HCT116 (cell line): ENCODE measurements at regions not wholly inside any gene's neighbourhood (a gene's known extent, or its start where the extent isn't known, plus 50 kb on each side); places are given as distances from the start of the nearest gene placed in this dataset.

Experiments
- ATAC-seq: fragments of 200-7000 bp; cut with Tn5 transposase; 2 replicates; pipeline ENCODE4 v1.9.1; 2020; ENCODE audit warnings: mild to moderate bottlenecking, moderate library complexity
- BruUV-seq: library from RNA; stranded (reverse); fragments of 400-500 nt; replicated peaks from 2 replicates; lab custom pipeline; 2021; lab: Mats Ljungman, UMichigan
- CTCF ChIA-PET: fragments of 300-600 bp; sonication (Branson Sonifier 250); formaldehyde crosslinking; loops from one replicate; lab custom pipeline; 2021; ENCODE audit warnings: antibody characterized with exemption; lab: Charles Lee
- POLR2A ChIA-PET: fragments of 300-600, 350-600 bp; sonication (Branson Sonifier 250); formaldehyde crosslinking; loops from one replicate; lab custom pipeline; 2021; ENCODE audit warnings: antibody characterized with exemption; lab: Charles Lee
- RAD21 ChIA-PET, 2 experiments: fragments of 300-600 bp; sonication (Branson Sonifier 250); formaldehyde crosslinking; loops; one replicate each; lab custom pipeline; 2023; ENCODE audit warnings: low total read pairs in 2 of 2; ENCODE audit not compliant: uncharacterized antibody in 2 of 2, unreplicated experiment in 2 of 2, low non-redundant PET in 1 of 2; lab: Charles Lee
- DNase-seq: peaks from one replicate; pipeline ENCODE4 v3.0.0-alpha.2; 2010; ENCODE audit warnings: low read depth, low spot score
- H2AFZ ChIP-seq: fragments of 200-600 bp; shearing (Covaris generic), sonication (generic); 2 replicates; pipeline ENCODE4 v1.6.1; 2017; ENCODE audit warnings: low read depth, mixed run types, mixed read lengths, antibody characterized with exemption, low read length; ENCODE audit not compliant: poor library complexity, severe bottlenecking
- H3K27ac ChIP-seq: 2 replicates; pipeline ENCODE4 v1.5.1; 2012; ENCODE audit warnings: low read depth, low read length
- H3K27me3 ChIP-seq: fragments of 200-600 bp; sonication (generic); 2 replicates; pipeline ENCODE4 v1.6.1; 2016; ENCODE audit warnings: mixed run types, low read length, mixed read lengths; ENCODE audit not compliant: insufficient read depth
- H3K36me3 ChIP-seq, 2 experiments: fragments of 200-500 bp in 1 of 2; fragments of 200-600 bp in 1 of 2; sonication (Bioruptor generic) in 1 of 2; sonication (generic) in 1 of 2; 2 replicates each; pipeline versions ENCODE4 v1.5.1 to v1.6.1; 2014 to 2016; ENCODE audit warnings: low read length in 2 of 2, inconsistent platforms in 1 of 2, mixed read lengths in 1 of 2, mixed run types in 1 of 2; ENCODE audit not compliant: insufficient read depth in 2 of 2, control insufficient read depth in 1 of 2
- H3K4me1 ChIP-seq, 2 experiments: fragments of 200-600 bp in 1 of 2; sonication (generic) in 1 of 2; 2 replicates each; pipeline versions ENCODE4 v1.5.1 to v1.6.1; 2012 to 2017; ENCODE audit warnings: low read length in 2 of 2, inconsistent platforms in 1 of 2, mild to moderate bottlenecking in 1 of 2, mixed read lengths in 1 of 2, mixed run types in 1 of 2, moderate library complexity in 1 of 2; ENCODE audit not compliant: insufficient read depth in 2 of 2, control insufficient read depth in 1 of 2
- H3K4me2 ChIP-seq: fragments of 200-600 bp; sonication (generic); 2 replicates; pipeline ENCODE4 v1.6.1; 2017; ENCODE audit warnings: mixed run types, low read length, mixed read lengths
- H3K4me3 ChIP-seq, 2 experiments: fragments of 200-600 bp in 1 of 2; sonication (generic) in 1 of 2; replicated peaks in 1 of 2; 2 replicates each; pipeline ENCODE4 v1.5.1; 2011 to 2016; ENCODE audit warnings: low read length in 2 of 2, control low read depth in 1 of 2, low read depth in 1 of 2, mild to moderate bottlenecking in 1 of 2, mixed read lengths in 1 of 2, mixed run types in 1 of 2
- H3K79me2 ChIP-seq: fragments of 200-600 bp; sonication (generic); 2 replicates; pipeline ENCODE4 v1.6.1; 2017; ENCODE audit warnings: mild to moderate bottlenecking, mixed run types, low read length, moderate library complexity, mixed read lengths; ENCODE audit not compliant: insufficient read depth
- H3K9ac ChIP-seq: fragments of 200-600 bp; sonication (generic); 2 replicates; pipeline ENCODE4 v1.6.1; 2016; ENCODE audit warnings: low read length, mixed read lengths
- H3K9me2 ChIP-seq: fragments of 200-600 bp; sonication (generic), shearing (Covaris generic); 2 replicates; pipeline ENCODE4 v1.6.1; 2017; ENCODE audit warnings: mixed run types, mild to moderate bottlenecking, moderate library complexity; ENCODE audit not compliant: insufficient read depth
- H3K9me3 ChIP-seq, 2 experiments: fragments of 200-500 bp in 1 of 2; fragments of 200-600 bp in 1 of 2; sonication (Bioruptor generic) in 1 of 2; sonication (generic) in 1 of 2; 2 replicates each; pipeline ENCODE4 v1.6.1; 2014 to 2017; ENCODE audit warnings: low read length in 2 of 2, mixed read lengths in 2 of 2, inconsistent platforms in 1 of 2, low read depth in 1 of 2, mild to moderate bottlenecking in 1 of 2, mixed run types in 1 of 2, moderate library complexity in 1 of 2; ENCODE audit not compliant: control insufficient read depth in 1 of 2, insufficient read depth in 1 of 2
- H4K20me1 ChIP-seq: fragments of 200-600 bp; sonication (generic), shearing (Covaris generic); 2 replicates; pipeline ENCODE4 v1.6.1; 2017; ENCODE audit warnings: mixed run types, mild to moderate bottlenecking, moderate library complexity; ENCODE audit not compliant: insufficient read depth
- FOSL1 ChIP-seq: IDR thresholded peaks from 2 replicates; pipeline ENCODE4 v1.6.1; 2012; ENCODE audit warnings: low read depth
- REST ChIP-seq: IDR thresholded peaks from 2 replicates; pipeline ENCODE4 v1.6.1; 2012; ENCODE audit warnings: low read depth
- SIN3A ChIP-seq: IDR thresholded peaks from 2 replicates; pipeline ENCODE4 v1.6.1; 2012; ENCODE audit warnings: low read depth
- ZFX ChIP-seq: fragments of 450-650 bp; IDR thresholded peaks from 2 replicates; pipeline ENCODE4 v1.6.1; 2017
- intact Hi-C: fragments of 100-400 bp; cut with micrococcal nuclease; formaldehyde crosslinking; loops from 2 replicates; pipeline ENCODE4 v1.10.0; 2022
- TF ChIP-seq, protein P1 (sequence below): IDR thresholded peaks from 2 replicates; pipeline ENCODE4 v1.6.1; 2012

- no peaks in the 10 kb centered on the region for H3K79me2 ChIP-seq
- CTCF ChIA-PET, result no interaction called here
These were observed 209.3 kb upstream of the PPP2R3A start for GRCh38 chr3:135756106-135756668.

More at GRCh38 chr3:135756106-135756668, 209.3 kb upstream of the PPP2R3A start:
- DNase-seq (no peak), ATAC-seq (no peak)
- Histone ChIP-seq H3K4me2 (no peak overlapping the region), H3K4me3 (no peak overlapping the region), H3K9me2 (no peaks in the 10 kb centered on the region), H3K27ac (no peak overlapping the region), H4K20me1 (no peaks in the 10 kb centered on the region), H3K27me3 (peaks cover 29% of the 10 kb centered on the region), H3K9ac (no peak overlapping the region), H3K9me3 (no peaks in the 10 kb centered on the region), H3K4me1 (no peaks in the 10 kb centered on the region), H2AFZ (no peak overlapping the region), H3K36me3 (no peaks in the 10 kb centered on the region)
- ChIA-PET RAD21 (no interaction called here), POLR2A (no interaction called here)
- BruUV-seq, result no TSS peak
- TF ChIP-seq SIN3A (no peak), ZFX (no peak), FOSL1 (no peak), REST (no peak)
- TF ChIP-seq, protein P1, sequence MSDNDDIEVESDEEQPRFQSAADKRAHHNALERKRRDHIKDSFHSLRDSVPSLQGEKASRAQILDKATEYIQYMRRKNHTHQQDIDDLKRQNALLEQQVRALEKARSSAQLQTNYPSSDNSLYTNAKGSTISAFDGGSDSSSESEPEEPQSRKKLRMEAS, result no peak
- intact Hi-C loops, result no loop called here
